Stimulated activated CD8-positive, alpha-beta memory T cell treated with anti-CD3 and anti-CD28 coated beads, Interleukin-4, amount 100 ng/mL, for 24 hours (primary cell): ENCODE measurements at regions not wholly inside any gene's neighbourhood (a gene's known extent, or its start where the extent isn't known, plus 50 kb on each side); places are given as distances from the start of the nearest gene placed in this dataset.
"Not testable (repeated sequence)": the region's sequence is repeated elsewhere in the genome, so short reads cannot be mapped to it uniquely, and the experiment has no call there.

Experiments used
- DNase-seq: peaks from one replicate; pipeline ENCODE4 v3.0.0-alpha.2; 2020; ENCODE audit warnings: low read depth

GRCh38 chr15:53126144-53126543 is 336.0 kb upstream of the ONECUT1 start:
- no peak for DNase-seq

- no peak for DNase-seq
Observed at GRCh38 chr15:53122818-53123217, 332.7 kb upstream of the ONECUT1 start.

- DNase-seq: not testable (repeated sequence)
Observed at GRCh38 chr15:53116915-53117314, 326.8 kb upstream of the ONECUT1 start.

GRCh38 chr15:53116169-53116568 is 326.0 kb upstream of the ONECUT1 start:
- no peak for DNase-seq

GRCh38 chr15:53115563-53115962 is 325.4 kb upstream of the ONECUT1 start:
- DNase-seq: no peak

GRCh38 chr15:53114960-53115359 is 324.8 kb upstream of the ONECUT1 start:
- no peak for DNase-seq

GRCh38 chr15:53110999-53111398 is 320.9 kb upstream of the ONECUT1 start:
- no peak for DNase-seq

GRCh38 chr15:53108319-53108718 is 318.2 kb upstream of the ONECUT1 start:
- DNase-seq: no peak

- no peak for DNase-seq
Observed at GRCh38 chr15:53107855-53108254, 317.7 kb upstream of the ONECUT1 start.

- DNase-seq: no peak
Observed at GRCh38 chr15:53106505-53107286, 316.6 kb upstream of the ONECUT1 start.

- DNase-seq: no peak
Observed at GRCh38 chr15:53102483-53102882, 312.3 kb upstream of the ONECUT1 start.

GRCh38 chr15:53080484-53080883 is 290.3 kb upstream of the ONECUT1 start:
- no peak for DNase-seq

GRCh38 chr15:53074221-53074620 is 284.1 kb upstream of the ONECUT1 start:
- DNase-seq: no peak

GRCh38 chr15:53072077-53072476 is 281.9 kb upstream of the ONECUT1 start:
- DNase-seq: no peak

GRCh38 chr15:53068636-53069035 is 278.5 kb upstream of the ONECUT1 start:
- no peak for DNase-seq

GRCh38 chr15:53059273-53060043 is 269.3 kb upstream of the ONECUT1 start:
- no peak for DNase-seq

GRCh38 chr15:53046153-53046790 is 256.1 kb upstream of the ONECUT1 start:
- no peak for DNase-seq

- DNase-seq: no peak
Observed at GRCh38 chr15:53038655-53038941, 248.5 kb upstream of the ONECUT1 start.

- no peak for DNase-seq
Observed at GRCh38 chr15:53037904-53038654, 247.9 kb upstream of the ONECUT1 start.

GRCh38 chr15:53036641-53037040 is 246.5 kb upstream of the ONECUT1 start:
- no peak for DNase-seq

- no peak for DNase-seq
Observed at GRCh38 chr15:53034767-53035245, 244.7 kb upstream of the ONECUT1 start.

- DNase-seq: no peak
Observed at GRCh38 chr15:53033709-53034108, 243.6 kb upstream of the ONECUT1 start.
